Heart left ventricle (tissue), 16 donors: ENCODE measurements at regions not wholly inside any gene's neighbourhood (a gene's known extent, or its start where the extent isn't known, plus 50 kb on each side); places are given as distances from the start of the nearest gene placed in this dataset.
A peak's percentile ranks its signal among the peaks of the same experiment; 100 is the strongest.
"Not testable (repeated sequence)": the region's sequence is repeated elsewhere in the genome, so short reads cannot be mapped to it uniquely, and the experiment has no call there.

Experiments used
- ATAC-seq, 4 donors: fragments of 200-7000 bp; cut with Tn5 transposase; one replicate each; pipeline ENCODE4 v1.9.1; 2020 to 2022; ENCODE audit warnings: moderate library complexity in 4 of 4, mild to moderate bottlenecking in 3 of 4, moderate number of reproducible peaks in 1 of 4
- DNase-seq, 5 donors: peaks; one replicate each; pipeline ENCODE4 v3.0.0-alpha.2; 2020
- H3K27ac ChIP-seq, 12 donors: fragments of 200-600 bp; sonication (generic) in 4 of 12; one replicate each; pipeline versions ENCODE4 v1.5.0 to v1.8.0; 2016 to 2022; ENCODE audit warnings: mild to moderate bottlenecking in 2 of 12
- H3K27me3 ChIP-seq, 9 donors: fragments of 200-600 bp; sonication (generic) in 2 of 9; one replicate each; pipeline versions ENCODE4 v1.5.1 to v1.8.0; 2016 to 2022; ENCODE audit warnings: mild to moderate bottlenecking in 3 of 9
- H3K36me3 ChIP-seq, 9 donors: fragments of 200-600 bp; sonication (generic) in 2 of 9; one replicate each; pipeline versions ENCODE4 v1.5.0 to v1.8.0; 2018 to 2022; ENCODE audit warnings: mild to moderate bottlenecking in 2 of 9
- H3K4me1 ChIP-seq, 12 donors: fragments of 200-600 bp; sonication (generic) in 4 of 12; one replicate each; pipeline versions ENCODE4 v1.5.0 to v1.8.0; 2016 to 2022; ENCODE audit warnings: mild to moderate bottlenecking in 3 of 12
- H3K4me3 ChIP-seq, 12 donors: fragments of 200-600 bp; sonication (generic) in 4 of 12; one replicate each; pipeline versions ENCODE4 v1.5.0 to v1.8.0; 2017 to 2022; ENCODE audit warnings: mild to moderate bottlenecking in 9 of 12, moderate library complexity in 4 of 12
- H3K9me3 ChIP-seq, 12 donors: fragments of 200-600 bp; sonication (generic) in 4 of 12; one replicate each; pipeline versions ENCODE4 v1.5.0 to v1.8.0; 2016 to 2022; ENCODE audit warnings: mild to moderate bottlenecking in 1 of 12
- CTCF ChIP-seq, 12 donors: fragments of 200-600 bp; sonication (generic) in 4 of 12; IDR thresholded peaks; one replicate each; pipeline versions ENCODE4 v1.5.0 to v1.8.0; 2018 to 2022; ENCODE audit warnings: antibody characterized with exemption in 12 of 12, mild to moderate bottlenecking in 5 of 12
- POLR2A ChIP-seq, 2 donors: fragments of 450-650 bp; IDR thresholded peaks; one replicate each; pipeline ENCODE4 v1.6.1; 2017; ENCODE audit warnings: antibody characterized with exemption in 2 of 2, mild to moderate bottlenecking in 2 of 2, moderate library complexity in 2 of 2
- WGBS, 4 donors: extraction: QIAGEN DNeasy Blood & Tissue Kit in 2 of 4; methylation state at CpG; one replicate each; pipeline versions ENCODE4 v1.1.5 to v1.1.7; 2013 to 2018; 5-methylcytosine and 5-hydroxymethylcytosine counted together
- intact Hi-C, 10 donors: fragments of 100-400 bp; cut with DNase I; formaldehyde crosslinking; loops; one replicate each; pipeline versions ENCODE4 v1.11.1 to v1.14.2; 2022
- donor health status: ischemic (EF 13 %, LVEDD 7.1; RV severe dilation, severe dysfunction).
- donor health status: healthy with polysubstance abuse.
- donor health status: DM: no; HTN: yes; CAD: no.
- donor health status: DM: no; HTN: no; CAD: no.
- donor health status: ischemic (EF 25% LVEDD 6.9; RV normal size, moderate dysfunction).
- donor health status: ischemic (EF 25% LVEDD 5.7; RV mildly dilated, moderate dysfunction).
- donor health status: healthy.
- donor health status: DM: yes; HTN: yes; CAD: no.
- donor health status: ischemic (EF 35%, LVEDD 5.7; RV mildly dilated, moderate dysfunction).
- donor health status: nonischemic (EF 11% LVEDD 7.7; RV severe dilation, severe dysfunction).
- donor health status: DM: yes; HTN: yes; CAD: no.
- donor health status: PGD.
- donor health status: ischemic (EF 29% LVEDD 5.4; RV normal size, mild dysfunction).
- donor health status: nonischemic (EF 23%, LVEDD 6.1; RV moderate dilation, normal function).

- H3K27me3 ChIP-seq, result no peaks in the 10 kb centered on the region
- H3K4me3 ChIP-seq, result no peak overlapping the region
- no peaks in the 10 kb centered on the region for H3K4me1 ChIP-seq
- TF ChIP-seq CTCF (IDR thresholded peaks at IDR 0.05) (no peak), POLR2A (IDR thresholded peaks at IDR 0.05) (no peak)
- H3K27ac ChIP-seq, result no peak overlapping the region
- peaks cover 0 to 15% (median 0%) of the 10 kb centered on the region in 12 donors for H3K9me3 ChIP-seq
- DNase-seq (no peak), ATAC-seq (no peak)
- intact Hi-C loops, result no loop called here
- no peaks in the 10 kb centered on the region for H3K36me3 ChIP-seq
These were observed 514.1 kb upstream of the PITX2 start for GRCh38 chr4:111136967-111137366.

DNA sequence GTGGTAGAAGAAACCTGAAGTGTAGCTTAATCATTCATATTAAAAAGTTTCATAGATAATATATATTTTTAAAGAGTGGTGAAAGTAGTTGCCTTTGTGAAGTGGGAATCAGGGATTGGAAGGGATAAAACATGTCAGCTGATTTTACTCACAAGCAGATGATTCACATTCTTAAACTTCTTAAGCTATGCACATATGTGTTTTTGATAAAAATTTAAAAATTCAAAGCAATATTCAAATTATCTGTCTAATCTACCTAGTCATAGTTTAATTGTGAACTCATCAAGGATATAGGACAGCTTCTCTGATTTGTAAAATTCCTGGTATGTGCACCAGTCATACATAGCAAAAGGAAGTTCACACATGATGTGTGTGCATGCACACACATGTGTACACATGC is 520.6 kb upstream of the PITX2 start:
- Histone ChIP-seq H3K4me1 (no peaks in the 10 kb centered on the region), H3K27me3 (no peaks in the 10 kb centered on the region), H3K36me3 (no peaks in the 10 kb centered on the region), H3K9me3 (peaks cover 0 to 15% (median 3%) of the 10 kb centered on the region in 12 donors), H3K27ac (no peak overlapping the region), H3K4me3 (no peak overlapping the region)
- TF ChIP-seq POLR2A (IDR thresholded peaks at IDR 0.05), result no peak
- no peak for TF ChIP-seq CTCF (IDR thresholded peaks at IDR 0.05)
- no peak for ATAC-seq
- intact Hi-C loops, result no loop called here
- DNase-seq, result no peak

DNA sequence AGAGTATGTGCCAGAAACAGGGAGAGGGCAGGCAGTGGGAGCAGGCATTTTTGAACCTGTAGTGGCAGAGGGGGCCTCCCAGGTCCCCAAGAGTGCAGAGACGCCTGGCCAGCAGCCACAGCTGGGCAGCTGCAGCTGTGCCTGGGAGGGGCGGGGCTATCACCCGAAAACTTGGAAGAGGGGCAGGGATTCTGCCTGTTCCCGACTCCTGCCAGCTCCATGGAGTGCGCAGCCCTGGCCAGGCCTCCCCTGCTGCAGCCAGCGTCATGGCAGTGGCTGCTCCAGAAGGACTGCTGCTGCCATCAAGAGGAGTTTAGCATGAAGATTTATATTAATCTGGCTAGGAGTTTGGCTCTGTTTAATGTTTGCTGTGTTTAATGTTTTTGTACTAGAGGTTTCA is 532.1 kb upstream of the PITX2 start:
- DNase-seq (peak in 1 of 5 donors; percentile 44), ATAC-seq (no peak)
- Histone ChIP-seq H3K4me1 (no peaks in the 10 kb centered on the region), H3K27me3 (no peaks in the 10 kb centered on the region), H3K9me3 (peaks cover 0 to 8% (median 0%) of the 10 kb centered on the region in 12 donors), H3K27ac (no peak overlapping the region), H3K4me3 (no peak overlapping the region), H3K36me3 (no peaks in the 10 kb centered on the region)
- WGBS, 4 donors, result 66 to 87% (median 71%) methylated on average over 5 to 6 of the region's 6 CpGs
- intact Hi-C loops, result no loop called here
- no peak for TF ChIP-seq CTCF (IDR thresholded peaks at IDR 0.05)
- no peak for TF ChIP-seq POLR2A (IDR thresholded peaks at IDR 0.05)

DNA sequence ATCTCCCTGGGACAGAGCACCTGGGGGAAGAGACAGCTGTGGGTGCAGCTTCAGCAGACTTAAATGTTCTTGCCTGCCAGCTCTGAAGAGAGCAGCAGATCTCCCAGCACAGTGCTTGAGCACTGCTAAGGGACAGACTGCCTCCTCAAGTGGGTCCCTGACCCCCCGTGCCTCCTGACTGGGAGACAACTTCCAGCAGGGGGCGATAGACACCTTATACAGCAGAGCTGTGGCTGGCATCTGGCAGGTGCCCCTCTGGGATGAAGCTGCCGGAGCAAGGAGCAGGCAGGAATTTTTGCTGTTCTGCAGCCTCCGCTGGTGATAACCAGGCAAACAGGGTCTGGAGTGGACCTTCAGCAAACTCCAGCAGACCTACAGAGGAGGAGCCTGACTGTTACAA is 541.7 kb upstream of the PITX2 start:
- H3K27ac ChIP-seq, ATAC-seq, H3K4me3 ChIP-seq, intact Hi-C loops, DNase-seq, H3K27me3 ChIP-seq, H3K36me3 ChIP-seq, H3K4me1 ChIP-seq: not testable (repeated sequence)
- H3K9me3 ChIP-seq, result peaks cover 0 to 26% (median 6%) of the 10 kb centered on the region in 12 donors
- 41 to 65% (median 49%) methylated on average over 4 of the region's 4 CpGs for WGBS, 4 donors

DNA sequence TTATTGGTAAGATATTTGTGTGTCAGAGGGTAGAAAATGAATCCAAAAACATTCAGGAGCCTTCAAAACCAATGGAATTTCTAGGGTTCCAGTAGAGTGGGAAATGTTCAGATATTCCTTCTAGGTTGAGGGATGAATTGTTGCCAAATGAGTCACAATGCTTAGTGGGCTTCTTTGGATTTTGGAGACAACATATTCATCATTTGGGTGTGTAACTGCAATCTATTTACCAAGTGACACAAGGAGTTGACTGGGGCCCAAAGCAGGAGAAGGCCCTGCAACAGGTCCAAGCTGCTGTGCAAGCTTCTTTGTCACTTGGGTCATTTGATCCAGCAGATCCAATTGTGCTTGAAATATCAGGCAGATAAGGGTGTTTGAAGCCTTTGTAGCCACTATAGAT is 551.5 kb upstream of the PITX2 start:
- TF ChIP-seq CTCF (IDR thresholded peaks at IDR 0.05) (no peak), POLR2A (IDR thresholded peaks at IDR 0.05) (no peak)
- no peak overlapping the region for H3K4me3 ChIP-seq
- DNase-seq, result no peak
- H3K4me1 ChIP-seq, result no peaks in the 10 kb centered on the region
- no peak overlapping the region for H3K27ac ChIP-seq
- H3K27me3 ChIP-seq, result no peaks in the 10 kb centered on the region
- H3K36me3 ChIP-seq, result no peaks in the 10 kb centered on the region
- H3K9me3 ChIP-seq, result no peaks in the 10 kb centered on the region
- ATAC-seq, result no peak
- intact Hi-C loops, result no loop called here
